ENCODE measurements at regions not wholly inside any gene's neighbourhood (a gene's known extent, or its start where the extent isn't known, plus 50 kb on each side); places are given as distances from the start of the nearest gene placed in this dataset.

DNA sequence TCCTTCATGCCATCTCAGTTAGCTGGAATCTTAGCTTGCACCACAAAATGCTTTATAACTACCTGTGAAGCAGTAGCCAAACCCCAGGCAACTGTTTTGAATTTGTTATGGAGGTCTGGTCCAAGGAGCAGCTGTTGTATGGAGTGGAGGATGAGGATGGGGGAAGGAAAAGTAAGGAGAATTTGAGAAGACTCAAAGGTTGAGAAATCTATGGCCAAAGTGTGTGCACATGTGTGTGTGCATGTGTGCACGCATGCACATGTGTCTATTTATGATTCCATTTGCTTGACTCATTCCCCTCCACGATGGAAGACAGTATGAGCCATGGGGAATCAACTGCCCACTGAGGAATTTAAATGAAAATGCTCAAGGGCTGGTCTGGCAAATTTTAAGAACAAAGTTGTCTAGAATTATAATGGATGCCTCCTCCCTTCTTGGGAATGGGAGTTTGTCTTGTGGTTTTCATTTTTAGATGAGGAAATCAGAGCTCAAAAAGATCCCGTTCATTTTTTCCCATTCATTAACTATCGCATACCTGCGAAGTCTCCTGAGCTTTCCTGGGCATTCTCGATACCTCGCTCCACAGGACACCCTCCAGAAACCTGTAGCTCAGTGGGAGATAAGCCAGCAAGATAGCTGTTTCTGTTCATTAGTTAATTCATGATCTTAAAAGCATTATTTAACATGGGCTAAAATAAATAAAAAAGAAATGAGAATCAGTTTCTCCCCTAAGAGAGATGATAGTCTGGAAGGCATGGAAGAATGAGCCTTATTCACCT is 152.3 kb upstream of the NEDD9 start:
- Histone ChIP-seq H3K27me3 (no peaks in the 10 kb centered on the region), H3K27ac (no peak overlapping the region), H3K4me1 (peaks cover 3 to 72% of the 10 kb centered on the region in 2 donors), H3K36me3 (no peaks in the 10 kb centered on the region), H3K4me3 (no peak overlapping the region), H3K9me3 (no peaks in the 10 kb centered on the region)
- TF ChIP-seq, protein P1, sequence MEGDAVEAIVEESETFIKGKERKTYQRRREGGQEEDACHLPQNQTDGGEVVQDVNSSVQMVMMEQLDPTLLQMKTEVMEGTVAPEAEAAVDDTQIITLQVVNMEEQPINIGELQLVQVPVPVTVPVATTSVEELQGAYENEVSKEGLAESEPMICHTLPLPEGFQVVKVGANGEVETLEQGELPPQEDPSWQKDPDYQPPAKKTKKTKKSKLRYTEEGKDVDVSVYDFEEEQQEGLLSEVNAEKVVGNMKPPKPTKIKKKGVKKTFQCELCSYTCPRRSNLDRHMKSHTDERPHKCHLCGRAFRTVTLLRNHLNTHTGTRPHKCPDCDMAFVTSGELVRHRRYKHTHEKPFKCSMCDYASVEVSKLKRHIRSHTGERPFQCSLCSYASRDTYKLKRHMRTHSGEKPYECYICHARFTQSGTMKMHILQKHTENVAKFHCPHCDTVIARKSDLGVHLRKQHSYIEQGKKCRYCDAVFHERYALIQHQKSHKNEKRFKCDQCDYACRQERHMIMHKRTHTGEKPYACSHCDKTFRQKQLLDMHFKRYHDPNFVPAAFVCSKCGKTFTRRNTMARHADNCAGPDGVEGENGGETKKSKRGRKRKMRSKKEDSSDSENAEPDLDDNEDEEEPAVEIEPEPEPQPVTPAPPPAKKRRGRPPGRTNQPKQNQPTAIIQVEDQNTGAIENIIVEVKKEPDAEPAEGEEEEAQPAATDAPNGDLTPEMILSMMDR (IDR thresholded peaks at IDR 0.05): no peak
- no peak for DNase-seq
- intact Hi-C loops (cut with DNase I): no loop called here
- no peak for ATAC-seq

DNA sequence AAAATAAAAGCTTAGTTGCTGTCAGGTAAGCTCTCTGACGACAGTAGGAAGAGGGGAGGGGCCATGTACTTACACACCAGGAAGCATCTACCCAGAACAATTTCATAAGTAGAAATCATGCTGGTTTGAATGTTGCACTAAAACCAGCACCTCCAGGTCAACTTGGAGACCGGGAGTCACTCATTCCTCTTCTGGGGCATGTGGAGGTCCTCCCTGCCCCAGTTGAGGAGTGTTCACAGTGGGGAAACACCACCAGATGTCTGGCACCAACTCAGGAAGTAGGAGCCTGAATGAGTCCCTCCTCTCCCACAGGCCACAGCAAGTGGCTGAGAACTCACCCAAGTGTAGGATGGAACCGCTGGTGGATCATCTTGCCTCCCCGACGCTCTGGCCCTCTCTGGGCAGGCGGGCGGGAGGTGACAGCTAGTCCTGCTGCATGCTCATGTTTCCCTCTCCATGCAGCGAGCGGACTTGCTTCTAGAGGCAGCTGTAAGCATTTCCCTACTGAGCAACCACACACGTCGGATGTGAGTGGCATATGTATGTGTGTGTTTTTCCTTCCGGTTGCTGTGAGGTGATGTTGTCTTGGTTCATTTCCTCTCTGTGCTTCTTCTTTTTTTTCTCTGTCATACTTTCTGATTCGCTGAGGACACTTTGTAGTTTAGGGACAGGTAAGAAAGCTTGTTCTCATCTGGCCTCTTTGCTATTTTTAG is 149.5 kb upstream of the NEDD9 start:
- DNase-seq: peak in 2 of 4 donors; percentile 59 to 77
- no peaks in the 10 kb centered on the region for H3K9me3 ChIP-seq
- peak overlapping the region in 1 of 2 donors; percentile 49 for H3K4me3 ChIP-seq
- TF ChIP-seq, protein P1 (IDR thresholded peaks at IDR 0.05): no peak
- peak overlapping the region; percentile 34 to 96 for H3K27ac ChIP-seq
- no peaks in the 10 kb centered on the region for H3K36me3 ChIP-seq
- no peaks in the 10 kb centered on the region for H3K27me3 ChIP-seq
- peak; percentile 80 for ATAC-seq
- H3K4me1 ChIP-seq: peaks cover 3 to 72% of the 10 kb centered on the region in 2 donors
- intact Hi-C loops (cut with DNase I): no loop called here

DNA sequence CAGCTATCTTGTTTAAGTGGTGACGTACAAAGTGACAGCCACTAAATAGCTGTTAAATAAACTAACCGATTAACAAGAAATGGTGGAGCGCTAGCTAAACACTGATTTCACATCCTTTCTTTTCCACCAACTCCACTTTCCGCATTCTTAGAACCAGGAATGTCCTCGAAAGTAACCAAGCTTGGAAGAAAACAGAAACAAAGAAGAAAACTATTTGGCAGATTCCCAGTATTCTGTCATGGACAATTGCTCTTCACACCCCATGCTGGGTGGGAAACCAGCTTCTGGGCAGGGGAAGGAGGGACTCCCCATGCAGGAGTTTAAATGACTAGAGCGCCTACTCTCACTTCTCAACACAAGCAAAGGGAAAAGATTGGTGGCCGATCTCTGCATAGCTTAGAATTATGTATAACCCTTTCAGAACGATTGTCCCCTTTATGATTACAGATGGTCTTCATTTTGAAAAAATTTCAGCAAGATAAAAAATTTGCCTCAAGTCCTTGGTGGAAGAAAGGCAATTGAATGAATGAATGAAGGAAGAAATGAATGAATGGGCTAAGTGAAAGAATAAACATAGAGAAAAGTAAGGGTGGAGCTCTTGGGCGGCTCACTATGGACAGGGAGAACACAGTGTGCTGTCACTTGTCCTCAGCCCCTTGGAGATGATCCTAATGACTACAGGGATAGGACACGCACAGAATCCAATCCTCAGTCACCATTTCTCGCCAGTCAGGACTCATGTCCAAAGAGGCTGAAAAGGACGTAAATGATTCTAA is 148.7 kb upstream of the NEDD9 start:
- Histone ChIP-seq H3K9me3 (no peaks in the 10 kb centered on the region), H3K36me3 (no peaks in the 10 kb centered on the region), H3K27ac (peak overlapping the region; percentile 29 to 96), H3K4me3 (peak overlapping the region in 1 of 2 donors; percentile 49), H3K27me3 (no peaks in the 10 kb centered on the region), H3K4me1 (peaks cover 3 to 73% of the 10 kb centered on the region in 2 donors)
- DNase-seq: no peak
- TF ChIP-seq, protein P1 (IDR thresholded peaks at IDR 0.05): no peak
- intact Hi-C loops (cut with DNase I): no loop called here
- no peak for ATAC-seq

DNA sequence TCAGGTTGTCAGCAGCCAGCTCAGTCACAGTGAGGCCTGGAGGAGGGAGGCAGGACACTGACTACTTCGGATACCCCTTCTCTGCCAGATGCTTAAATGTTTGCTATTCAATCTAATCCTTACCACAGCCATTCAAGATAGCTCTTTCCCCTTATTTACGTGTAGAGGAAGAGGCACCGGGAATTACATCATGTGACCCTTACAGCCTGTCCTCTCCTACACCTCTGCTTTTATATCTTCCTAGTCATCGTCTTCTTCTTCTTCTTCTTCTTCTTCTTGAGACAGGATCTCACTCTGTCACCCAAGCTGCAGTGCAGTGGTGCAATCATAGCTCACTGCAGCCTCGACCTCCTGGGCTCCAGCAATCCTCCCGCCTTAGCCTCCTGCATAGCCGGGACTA is 148.1 kb upstream of the NEDD9 start:
- Histone ChIP-seq H3K27ac (peak overlapping the region in 1 of 2 donors; percentile 96), H3K9me3 (no peaks in the 10 kb centered on the region), H3K36me3 (no peaks in the 10 kb centered on the region), H3K27me3 (no peaks in the 10 kb centered on the region), H3K4me3 (peak overlapping the region in 1 of 2 donors; percentile 49), H3K4me1 (peaks cover 3 to 75% of the 10 kb centered on the region in 2 donors)
- ATAC-seq: no peak
- TF ChIP-seq, protein P1 (IDR thresholded peaks at IDR 0.05): no peak
- no peak for DNase-seq
- intact Hi-C loops (cut with DNase I): no loop called here
